ENCODE measurements at regions not wholly inside any gene's neighbourhood (a gene's known extent, or its start where the extent isn't known, plus 50 kb on each side); places are given as distances from the start of the nearest gene placed in this dataset.

GRCh38 chr12:46445551-46446235 lies 73.1 kb upstream of the SLC38A2 start:
- peaks cover 5% of the 10 kb centered on the region for H3K4me1 ChIP-seq (ENCODE audit: control insufficient read depth, insufficient read depth, low read length)
- H3K4me3 ChIP-seq (ENCODE audit: low read length) = no peak overlapping the region
- no peaks in the 10 kb centered on the region for H3K27me3 ChIP-seq (ENCODE audit: control insufficient read depth, insufficient read depth, low read length)
- WGBS (ENCODE audit: insufficient coverage) = no CpG with 5 or more reads among the region's 2 CpGs
- H3K9me3 ChIP-seq (replicated peaks; ENCODE audit: control insufficient read depth, low read depth, low read length) = no peaks in the 10 kb centered on the region
- DNase-seq = no peak
- no peak overlapping the region for H3K27ac ChIP-seq (ENCODE audit: low read length)
- H3K36me3 ChIP-seq (ENCODE audit: control insufficient read depth, insufficient read depth, low read length) = no peaks in the 10 kb centered on the region

GRCh38 chr12:46445093-46445492 lies 72.5 kb upstream of the SLC38A2 start:
- H3K9me3 ChIP-seq (replicated peaks; ENCODE audit: control insufficient read depth, low read depth, low read length) = no peaks in the 10 kb centered on the region
- H3K27me3 ChIP-seq (ENCODE audit: control insufficient read depth, insufficient read depth, low read length) = no peaks in the 10 kb centered on the region
- no peaks in the 10 kb centered on the region for H3K36me3 ChIP-seq (ENCODE audit: control insufficient read depth, insufficient read depth, low read length)
- no peak overlapping the region for H3K4me3 ChIP-seq (ENCODE audit: low read length)
- H3K4me1 ChIP-seq (ENCODE audit: control insufficient read depth, insufficient read depth, low read length) = peaks cover 3% of the 10 kb centered on the region
- no CpG with 5 or more reads among the region's 4 CpGs for WGBS (ENCODE audit: insufficient coverage)
- no peak overlapping the region for H3K27ac ChIP-seq (ENCODE audit: low read length)
- no peak for DNase-seq

GRCh38 chr12:46443594-46444263 lies 71.2 kb upstream of the SLC38A2 start:
- H3K4me1 ChIP-seq (ENCODE audit: control insufficient read depth, insufficient read depth, low read length) = no peaks in the 10 kb centered on the region
- no peak overlapping the region for H3K27ac ChIP-seq (ENCODE audit: low read length)
- no peak for DNase-seq
- WGBS (ENCODE audit: insufficient coverage) = no CpG with 5 or more reads among the region's 3 CpGs
- no peak overlapping the region for H3K4me3 ChIP-seq (ENCODE audit: low read length)
- no peaks in the 10 kb centered on the region for H3K36me3 ChIP-seq (ENCODE audit: control insufficient read depth, insufficient read depth, low read length)
- H3K27me3 ChIP-seq (ENCODE audit: control insufficient read depth, insufficient read depth, low read length) = no peaks in the 10 kb centered on the region
- H3K9me3 ChIP-seq (replicated peaks; ENCODE audit: control insufficient read depth, low read depth, low read length) = no peaks in the 10 kb centered on the region

- H3K36me3 ChIP-seq (ENCODE audit: control insufficient read depth, insufficient read depth, low read length) = no peaks in the 10 kb centered on the region
- no peaks in the 10 kb centered on the region for H3K9me3 ChIP-seq (replicated peaks; ENCODE audit: control insufficient read depth, low read depth, low read length)
- no CpG with 5 or more reads among the region's 2 CpGs for WGBS (ENCODE audit: insufficient coverage)
- H3K27ac ChIP-seq (ENCODE audit: low read length) = no peak overlapping the region
- no peak for DNase-seq
- H3K4me1 ChIP-seq (ENCODE audit: control insufficient read depth, insufficient read depth, low read length) = no peaks in the 10 kb centered on the region
- H3K4me3 ChIP-seq (ENCODE audit: low read length) = no peak overlapping the region
- H3K27me3 ChIP-seq (ENCODE audit: control insufficient read depth, insufficient read depth, low read length) = no peaks in the 10 kb centered on the region
Measured at GRCh38 chr12:46442738-46443137, 70.2 kb upstream of the SLC38A2 start.

- Histone ChIP-seq H3K4me3 (ENCODE audit: low read length) (no peak overlapping the region), H3K4me1 (ENCODE audit: control insufficient read depth, insufficient read depth, low read length) (no peaks in the 10 kb centered on the region), H3K27me3 (ENCODE audit: control insufficient read depth, insufficient read depth, low read length) (no peaks in the 10 kb centered on the region), H3K9me3 (replicated peaks; ENCODE audit: control insufficient read depth, low read depth, low read length) (no peaks in the 10 kb centered on the region), H3K27ac (ENCODE audit: low read length) (no peak overlapping the region), H3K36me3 (ENCODE audit: control insufficient read depth, insufficient read depth, low read length) (no peaks in the 10 kb centered on the region)
- WGBS (ENCODE audit: insufficient coverage) = no CpG with 5 or more reads among the region's 3 CpGs
- no peak for DNase-seq
Measured at GRCh38 chr12:46442239-46442638, 69.7 kb upstream of the SLC38A2 start.

GRCh38 chr12:46439793-46440511 lies 67.4 kb upstream of the SLC38A2 start:
- Histone ChIP-seq H3K27ac (ENCODE audit: low read length) (no peak overlapping the region), H3K4me1 (ENCODE audit: control insufficient read depth, insufficient read depth, low read length) (no peaks in the 10 kb centered on the region), H3K36me3 (ENCODE audit: control insufficient read depth, insufficient read depth, low read length) (no peaks in the 10 kb centered on the region), H3K9me3 (replicated peaks; ENCODE audit: control insufficient read depth, low read depth, low read length) (no peaks in the 10 kb centered on the region), H3K4me3 (ENCODE audit: low read length) (no peak overlapping the region), H3K27me3 (ENCODE audit: control insufficient read depth, insufficient read depth, low read length) (no peaks in the 10 kb centered on the region)
- 83% methylated on average over 1 of the region's 5 CpGs for WGBS (ENCODE audit: insufficient coverage)
- DNase-seq = no peak

- H3K27me3 ChIP-seq (ENCODE audit: control insufficient read depth, insufficient read depth, low read length) = no peaks in the 10 kb centered on the region
- H3K9me3 ChIP-seq (replicated peaks; ENCODE audit: control insufficient read depth, low read depth, low read length) = no peaks in the 10 kb centered on the region
- 58% methylated on average over 4 of the region's 7 CpGs for WGBS (ENCODE audit: insufficient coverage)
- no peak overlapping the region for H3K4me3 ChIP-seq (ENCODE audit: low read length)
- H3K4me1 ChIP-seq (ENCODE audit: control insufficient read depth, insufficient read depth, low read length) = no peaks in the 10 kb centered on the region
- DNase-seq = no peak
- no peak overlapping the region for H3K27ac ChIP-seq (ENCODE audit: low read length)
- H3K36me3 ChIP-seq (ENCODE audit: control insufficient read depth, insufficient read depth, low read length) = no peaks in the 10 kb centered on the region
Measured at GRCh38 chr12:46438719-46439319, 66.2 kb upstream of the SLC38A2 start.

- no CpG with 5 or more reads among the region's 4 CpGs for WGBS (ENCODE audit: insufficient coverage)
- no peak overlapping the region for H3K27ac ChIP-seq (ENCODE audit: low read length)
Measured at GRCh38 chr12:46438256-46438655, 65.7 kb upstream of the SLC38A2 start.

GRCh38 chr12:46437469-46437868 lies 64.9 kb upstream of the SLC38A2 start:
- no peaks in the 10 kb centered on the region for H3K27me3 ChIP-seq (ENCODE audit: control insufficient read depth, insufficient read depth, low read length)
- no peak for DNase-seq
- WGBS (ENCODE audit: insufficient coverage) = no CpG with 5 or more reads among the region's 2 CpGs
- H3K4me3 ChIP-seq (ENCODE audit: low read length) = no peak overlapping the region
- H3K9me3 ChIP-seq (replicated peaks; ENCODE audit: control insufficient read depth, low read depth, low read length) = no peaks in the 10 kb centered on the region
- H3K36me3 ChIP-seq (ENCODE audit: control insufficient read depth, insufficient read depth, low read length) = no peaks in the 10 kb centered on the region
- H3K27ac ChIP-seq (ENCODE audit: low read length) = no peak overlapping the region
- H3K4me1 ChIP-seq (ENCODE audit: control insufficient read depth, insufficient read depth, low read length) = no peaks in the 10 kb centered on the region

More at GRCh38 chr12:46438256-46438655, 65.7 kb upstream of the SLC38A2 start:
- H3K9me3 ChIP-seq (replicated peaks; ENCODE audit: control insufficient read depth, low read depth, low read length) = no peaks in the 10 kb centered on the region
- DNase-seq = no peak
- no peaks in the 10 kb centered on the region for H3K4me1 ChIP-seq (ENCODE audit: control insufficient read depth, insufficient read depth, low read length)
- no peaks in the 10 kb centered on the region for H3K27me3 ChIP-seq (ENCODE audit: control insufficient read depth, insufficient read depth, low read length)
- H3K36me3 ChIP-seq (ENCODE audit: control insufficient read depth, insufficient read depth, low read length) = no peaks in the 10 kb centered on the region
- H3K4me3 ChIP-seq (ENCODE audit: low read length) = no peak overlapping the region

GRCh38 chr12:46436747-46437146 lies 64.2 kb upstream of the SLC38A2 start:
- Histone ChIP-seq H3K27me3 (ENCODE audit: control insufficient read depth, insufficient read depth, low read length) (no peaks in the 10 kb centered on the region), H3K36me3 (ENCODE audit: control insufficient read depth, insufficient read depth, low read length) (no peaks in the 10 kb centered on the region), H3K4me3 (ENCODE audit: low read length) (no peak overlapping the region), H3K4me1 (ENCODE audit: control insufficient read depth, insufficient read depth, low read length) (peaks cover 2% of the 10 kb centered on the region), H3K9me3 (replicated peaks; ENCODE audit: control insufficient read depth, low read depth, low read length) (no peaks in the 10 kb centered on the region), H3K27ac (ENCODE audit: low read length) (no peak overlapping the region)
- no CpG with 5 or more reads among the region's 3 CpGs for WGBS (ENCODE audit: insufficient coverage)
- DNase-seq = no peak
